KMS-11 (cell line): ENCODE measurements at regions not wholly inside any gene's neighbourhood (a gene's known extent, or its start where the extent isn't known, plus 50 kb on each side); places are given as distances from the start of the nearest gene placed in this dataset.

Experiments
- H2AFZ ChIP-seq: fragments of 200-600 bp; sonication (generic); 2 replicates; pipeline ENCODE4 v1.6.1; 2016; ENCODE audit warnings: antibody characterized with exemption, mixed run types, low read depth
- H3K27ac ChIP-seq: fragments of 200-600 bp; sonication (generic); 2 replicates; pipeline ENCODE4 v1.6.1; 2016; ENCODE audit warnings: mild to moderate bottlenecking, mixed run types
- H3K27me3 ChIP-seq: fragments of 200-600 bp; sonication (generic); 2 replicates; pipeline ENCODE4 v1.6.1; 2017; ENCODE audit warnings: mild to moderate bottlenecking, low read depth, mixed run types, moderate library complexity; ENCODE audit not compliant: insufficient read depth
- H3K36me3 ChIP-seq: fragments of 200-600 bp; sonication (generic); 2 replicates; pipeline ENCODE4 v1.6.1; 2017; ENCODE audit warnings: mild to moderate bottlenecking, mixed run types; ENCODE audit not compliant: insufficient read depth
- H3K4me1 ChIP-seq: fragments of 200-600 bp; sonication (generic); 2 replicates; pipeline ENCODE4 v1.6.1; 2016; ENCODE audit warnings: mild to moderate bottlenecking, low read depth, mixed run types; ENCODE audit not compliant: poor library complexity, severe bottlenecking
- H3K4me2 ChIP-seq: fragments of 200-600 bp; sonication (generic); 2 replicates; pipeline ENCODE4 v1.7.0; 2016; ENCODE audit warnings: mild to moderate bottlenecking, mixed run types
- H3K4me3 ChIP-seq: fragments of 200-600 bp; sonication (generic); IDR thresholded peaks from 2 replicates; pipeline ENCODE4 v1.6.1; 2017; ENCODE audit warnings: low read depth, low read length, mixed read lengths; ENCODE audit not compliant: insufficient read depth
- H3K79me2 ChIP-seq: fragments of 200-600 bp; sonication (generic); 2 replicates; pipeline ENCODE4 v1.6.1; 2016; ENCODE audit warnings: low read depth, mixed run types; ENCODE audit not compliant: insufficient read depth
- H3K9ac ChIP-seq: fragments of 200-600 bp; sonication (generic); 2 replicates; pipeline ENCODE4 v1.6.1; 2016; ENCODE audit warnings: mild to moderate bottlenecking, mixed run types
- H4K20me1 ChIP-seq: fragments of 200-600 bp; sonication (generic); 2 replicates; pipeline ENCODE4 v1.6.1; 2016; ENCODE audit warnings: mild to moderate bottlenecking, mixed run types; ENCODE audit not compliant: insufficient read depth
- CTCF ChIP-seq: fragments of 200-600 bp; sonication (generic); conservative IDR thresholded peaks from 2 replicates; pipeline ENCODE4 v1.6.1; 2017; ENCODE audit warnings: low read depth, mild to moderate bottlenecking, antibody characterized with exemption, low read length, moderate library complexity, mixed read lengths

- H4K20me1 ChIP-seq: no peaks in the 10 kb centered on the region
- H3K4me2 ChIP-seq: no peak overlapping the region
- no peaks in the 10 kb centered on the region for H3K79me2 ChIP-seq
- H3K9ac ChIP-seq: no peak overlapping the region
- no peak for TF ChIP-seq CTCF
- no peak overlapping the region for H2AFZ ChIP-seq
- no peak overlapping the region for H3K4me3 ChIP-seq
- no peaks in the 10 kb centered on the region for H3K36me3 ChIP-seq
- H3K27ac ChIP-seq: no peak overlapping the region
- H3K27me3 ChIP-seq: no peaks in the 10 kb centered on the region; the same call in 1 of the 2 replicates
- no peaks in the 10 kb centered on the region for H3K4me1 ChIP-seq
These were observed 191.8 kb upstream of the NECTIN1 start for GRCh38 chr11:119920666-119921387.

- Histone ChIP-seq H3K27me3 (no peaks in the 10 kb centered on the region), H3K4me3 (no peak overlapping the region), H4K20me1 (no peaks in the 10 kb centered on the region), H3K36me3 (no peaks in the 10 kb centered on the region), H3K79me2 (no peaks in the 10 kb centered on the region), H3K9ac (no peak overlapping the region), H3K4me2 (no peak overlapping the region), H3K4me1 (no peaks in the 10 kb centered on the region), H2AFZ (no peak overlapping the region), H3K27ac (no peak overlapping the region)
- TF ChIP-seq CTCF: no peak
These were observed 190.7 kb upstream of the NECTIN1 start for GRCh38 chr11:119919656-119920055.

GRCh38 chr11:119918347-119918746, 189.3 kb upstream of the NECTIN1 start:
- TF ChIP-seq CTCF: no peak
- H3K27ac ChIP-seq: no peak overlapping the region
- H3K79me2 ChIP-seq: no peaks in the 10 kb centered on the region
- no peak overlapping the region for H3K9ac ChIP-seq
- no peak overlapping the region for H3K4me2 ChIP-seq
- H3K27me3 ChIP-seq: no peaks in the 10 kb centered on the region
- no peak overlapping the region for H3K4me3 ChIP-seq
- no peak overlapping the region for H2AFZ ChIP-seq
- no peaks in the 10 kb centered on the region for H3K4me1 ChIP-seq
- no peaks in the 10 kb centered on the region for H4K20me1 ChIP-seq
- H3K36me3 ChIP-seq: no peaks in the 10 kb centered on the region

GRCh38 chr11:119916568-119916967, 187.6 kb upstream of the NECTIN1 start:
- no peaks in the 10 kb centered on the region for H3K27me3 ChIP-seq
- H3K4me1 ChIP-seq: no peaks in the 10 kb centered on the region
- no peak overlapping the region for H3K9ac ChIP-seq
- no peaks in the 10 kb centered on the region for H3K36me3 ChIP-seq
- H2AFZ ChIP-seq: no peak overlapping the region
- H3K27ac ChIP-seq: no peak overlapping the region
- no peaks in the 10 kb centered on the region for H4K20me1 ChIP-seq
- no peak overlapping the region for H3K4me3 ChIP-seq
- TF ChIP-seq CTCF: no peak
- H3K4me2 ChIP-seq: no peak overlapping the region
- no peaks in the 10 kb centered on the region for H3K79me2 ChIP-seq
